Psoas muscle (tissue), 7 donors: ENCODE measurements at regions not wholly inside any gene's neighbourhood (a gene's known extent, or its start where the extent isn't known, plus 50 kb on each side); places are given as distances from the start of the nearest gene placed in this dataset.

ENCODE experiments used
- ATAC-seq, 4 donors: fragments of 200-7000 bp; cut with Tn5 transposase; one replicate each; pipeline ENCODE4 v1.9.1; 2020; ENCODE audit warnings: moderate library complexity in 3 of 4, mild to moderate bottlenecking in 2 of 4
- DNase-seq, 2 donors: peaks; one replicate each; pipeline ENCODE4 v3.0.0-alpha.2; 2020
- H3K27ac ChIP-seq: fragments of 200-600 bp; one replicate; pipeline ENCODE4 v1.8.0; 2022
- H3K27me3 ChIP-seq, 3 donors: fragments of 200-600 bp in 1 of 3; one replicate each; pipeline versions ENCODE4 v1.6.1 to v1.8.0; 2013 to 2022; ENCODE audit warnings: low read length in 2 of 3, mild to moderate bottlenecking in 2 of 3, moderate library complexity in 1 of 3; ENCODE audit not compliant: insufficient read depth in 3 of 3
- H3K36me3 ChIP-seq, 2 donors: fragments of 200-600 bp in 1 of 2; one replicate each; pipeline versions ENCODE4 v1.6.1 to v1.8.0; 2013 to 2022; ENCODE audit warnings: low read depth in 1 of 2, mild to moderate bottlenecking in 1 of 2, moderate library complexity in 1 of 2; ENCODE audit not compliant: insufficient read depth in 1 of 2
- H3K4me1 ChIP-seq: fragments of 200-600 bp; one replicate; pipeline ENCODE4 v1.8.0; 2022
- H3K4me3 ChIP-seq: fragments of 200-600 bp; one replicate; pipeline ENCODE4 v1.8.0; 2022; ENCODE audit warnings: mild to moderate bottlenecking
- H3K9me3 ChIP-seq: fragments of 200-600 bp; one replicate; pipeline ENCODE4 v1.8.0; 2022
- CTCF ChIP-seq: fragments of 200-600 bp; IDR thresholded peaks from one replicate; pipeline ENCODE4 v1.8.0; 2022; ENCODE audit warnings: antibody characterized with exemption
- WGBS, 3 donors: extraction: QIAGEN DNeasy Blood & Tissue Kit; methylation state at CpG; one replicate each; pipeline versions ENCODE4 v1.1.6 to v1.1.7; 2013; 5-methylcytosine and 5-hydroxymethylcytosine counted together
- intact Hi-C, 2 donors: fragments of 100-400 bp; cut with DNase I; formaldehyde crosslinking; loops; one replicate each; pipeline versions ENCODE4 v1.11.0 to v1.14.2; 2022
- donor health status: healthy with polysubstance abuse.
- donor health status: DM: no; HTN: no; CAD: no; lungs with moderate emphysema.
- donor health status: Bipolar disorder and iron deficiency.
- donor health status: healthy.
- donor health status: DM: yes; HTN: yes; CAD: no.
- donor health status: DM: no; HTN: no; CAD: no.
- donor health status: DM: yes; HTN: yes; CAD: no.

- ATAC-seq (no peak), DNase-seq (no peak)
- Histone ChIP-seq H3K9me3 (peaks cover 12% of the 10 kb centered on the region), H3K27me3 (no peaks in the 10 kb centered on the region), H3K27ac (no peak overlapping the region), H3K4me1 (no peaks in the 10 kb centered on the region), H3K36me3 (no peaks in the 10 kb centered on the region), H3K4me3 (no peak overlapping the region)
- WGBS, 3 donors = 49 to 64% (median 50%) methylated on average over 4 of the region's 4 CpGs
- no peak for TF ChIP-seq CTCF
- intact Hi-C loops = no loop called here
Observed at GRCh38 chr3:20652231-20652986, 466.4 kb upstream of the SGO1 start.

GRCh38 chr3:20648921-20649381 is 462.9 kb upstream of the SGO1 start:
- TF ChIP-seq CTCF = no peak
- WGBS, 3 donors = 94 to 100% (median 94%) methylated on average over 2 of the region's 2 CpGs
- intact Hi-C loops = no loop called here
- no peak for DNase-seq
- no peaks in the 10 kb centered on the region for H3K36me3 ChIP-seq
- no peaks in the 10 kb centered on the region for H3K4me1 ChIP-seq
- ATAC-seq = no peak
- H3K4me3 ChIP-seq = no peak overlapping the region
- no peaks in the 10 kb centered on the region for H3K27me3 ChIP-seq
- no peaks in the 10 kb centered on the region for H3K9me3 ChIP-seq
- no peak overlapping the region for H3K27ac ChIP-seq

GRCh38 chr3:20648294-20648693 is 462.3 kb upstream of the SGO1 start:
- no peak overlapping the region for H3K27ac ChIP-seq
- no peaks in the 10 kb centered on the region for H3K9me3 ChIP-seq
- WGBS, 3 donors = 47 to 59% (median 52%) methylated on average over 2 of the region's 2 CpGs
- H3K27me3 ChIP-seq = no peaks in the 10 kb centered on the region
- no peak for TF ChIP-seq CTCF
- intact Hi-C loops = no loop called here
- H3K4me1 ChIP-seq = no peaks in the 10 kb centered on the region
- DNase-seq (no peak), ATAC-seq (no peak)
- no peak overlapping the region for H3K4me3 ChIP-seq
- H3K36me3 ChIP-seq = no peaks in the 10 kb centered on the region

- WGBS, 3 donors = 44 to 46% (median 44%) methylated on average over 1 of the region's 1 CpG
- no peak for DNase-seq
- ATAC-seq = no peak
- Histone ChIP-seq H3K27ac (no peak overlapping the region), H3K4me1 (peaks cover 4% of the 10 kb centered on the region), H3K36me3 (no peaks in the 10 kb centered on the region), H3K9me3 (no peaks in the 10 kb centered on the region), H3K4me3 (no peak overlapping the region), H3K27me3 (no peaks in the 10 kb centered on the region)
- TF ChIP-seq CTCF = no peak
- intact Hi-C loops = no loop called here
Observed at GRCh38 chr3:20646425-20646824, 460.4 kb upstream of the SGO1 start.

GRCh38 chr3:20645340-20645739 is 459.3 kb upstream of the SGO1 start:
- TF ChIP-seq CTCF = no peak
- Histone ChIP-seq H3K27ac (no peak overlapping the region), H3K9me3 (no peaks in the 10 kb centered on the region), H3K4me3 (no peak overlapping the region), H3K36me3 (no peaks in the 10 kb centered on the region), H3K4me1 (peaks cover 4% of the 10 kb centered on the region), H3K27me3 (no peaks in the 10 kb centered on the region)
- ATAC-seq (no peak), DNase-seq (no peak)
- WGBS, 3 donors = 33 to 36% (median 34%) methylated on average over 3 of the region's 3 CpGs
- intact Hi-C loops = no loop called here
